ENCODE measurements at regions not wholly inside any gene's neighbourhood (a gene's known extent, or its start where the extent isn't known, plus 50 kb on each side); places are given as distances from the start of the nearest gene placed in this dataset.
"Not testable (repeated sequence)": the region's sequence is repeated elsewhere in the genome, so short reads cannot be mapped to it uniquely, and the experiment has no call there.

DNA sequence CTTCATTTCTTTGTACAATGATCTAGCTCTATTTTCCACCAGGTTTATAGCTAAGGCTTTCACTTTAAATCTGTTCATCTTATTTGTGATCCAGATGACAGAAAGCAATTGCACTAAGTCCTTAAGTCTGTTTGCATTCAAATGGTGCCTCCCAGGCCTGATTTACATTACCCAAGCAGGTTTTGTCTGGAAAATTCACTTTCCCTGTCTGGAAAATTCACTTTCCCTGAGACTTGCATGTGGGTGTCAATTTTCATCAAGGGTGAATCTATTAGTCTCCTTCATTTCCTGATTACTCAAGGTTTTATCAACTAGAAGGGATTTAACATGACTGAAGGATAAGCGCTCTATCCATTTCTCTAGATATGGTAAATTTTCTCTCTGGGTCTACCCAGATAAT lies 1480.2 kb upstream of the GOT2 start:
- DNase-seq, result no peak
- no peak overlapping the region for H3K4me3 ChIP-seq (ENCODE audit: low read depth in 1 of 3, low read length in 3 of 3)
- no peak for FAIRE-seq
- H3K27ac ChIP-seq (ENCODE audit: low read depth in 1 of 3, low read length in 2 of 3), result no peak overlapping the region
- H3K36me3 ChIP-seq (ENCODE audit: control insufficient read depth in 3 of 3, insufficient read depth in 2 of 3, low read depth in 1 of 3, low read length in 3 of 3), result no peaks in the 10 kb centered on the region
- H3K4me1 ChIP-seq (ENCODE audit: control insufficient read depth in 3 of 3, insufficient read depth in 2 of 3, low read depth in 1 of 3, low read length in 2 of 3), result no peaks in the 10 kb centered on the region
- no peaks in the 10 kb centered on the region for H3K27me3 ChIP-seq (ENCODE audit: control insufficient read depth in 3 of 3, insufficient read depth in 3 of 3, low read length in 3 of 3)
- no peaks in the 10 kb centered on the region for H3K9me3 ChIP-seq (ENCODE audit: control insufficient read depth in 2 of 2, insufficient read depth in 1 of 2, low read depth in 1 of 2, low read length in 1 of 2)
- WGBS, 3 donors, result 72 to 92% (median 84%) methylated on average over 1 of the region's 1 CpG

DNA sequence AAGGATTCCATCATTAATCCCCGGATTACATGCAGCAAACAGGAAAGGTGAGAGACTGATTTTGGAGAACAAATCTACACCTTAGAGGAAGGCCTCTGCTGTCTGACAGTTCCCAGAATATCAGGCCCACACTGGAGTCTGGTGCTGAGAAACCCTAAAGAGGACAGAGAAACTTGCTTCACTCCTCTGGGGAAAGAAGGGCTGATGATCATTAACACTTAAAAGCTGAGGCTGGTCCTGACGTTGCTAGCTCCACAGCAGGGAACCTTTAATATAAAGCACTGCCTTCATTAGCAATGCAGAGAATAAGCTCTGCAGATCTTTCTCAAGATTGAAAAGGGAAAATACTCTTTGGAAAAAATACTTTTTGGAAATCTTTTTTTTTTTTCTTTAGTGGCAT lies 1472.4 kb upstream of the GOT2 start:
- no peak for FAIRE-seq
- no peak for DNase-seq
- Histone ChIP-seq H3K27me3 (ENCODE audit: control insufficient read depth in 3 of 3, insufficient read depth in 3 of 3, low read length in 3 of 3) (no peaks in the 10 kb centered on the region), H3K27ac (ENCODE audit: low read depth in 1 of 3, low read length in 2 of 3) (no peak overlapping the region), H3K36me3 (ENCODE audit: control insufficient read depth in 3 of 3, insufficient read depth in 2 of 3, low read depth in 1 of 3, low read length in 3 of 3) (no peaks in the 10 kb centered on the region), H3K9me3 (ENCODE audit: control insufficient read depth in 2 of 2, insufficient read depth in 1 of 2, low read depth in 1 of 2, low read length in 1 of 2) (no peaks in the 10 kb centered on the region), H3K4me3 (ENCODE audit: low read depth in 1 of 3, low read length in 3 of 3) (no peak overlapping the region), H3K4me1 (ENCODE audit: control insufficient read depth in 3 of 3, insufficient read depth in 2 of 3, low read depth in 1 of 3, low read length in 2 of 3) (no peaks in the 10 kb centered on the region)
- 29 to 49% (median 39%) methylated on average over 2 of the region's 2 CpGs for WGBS, 3 donors

DNA sequence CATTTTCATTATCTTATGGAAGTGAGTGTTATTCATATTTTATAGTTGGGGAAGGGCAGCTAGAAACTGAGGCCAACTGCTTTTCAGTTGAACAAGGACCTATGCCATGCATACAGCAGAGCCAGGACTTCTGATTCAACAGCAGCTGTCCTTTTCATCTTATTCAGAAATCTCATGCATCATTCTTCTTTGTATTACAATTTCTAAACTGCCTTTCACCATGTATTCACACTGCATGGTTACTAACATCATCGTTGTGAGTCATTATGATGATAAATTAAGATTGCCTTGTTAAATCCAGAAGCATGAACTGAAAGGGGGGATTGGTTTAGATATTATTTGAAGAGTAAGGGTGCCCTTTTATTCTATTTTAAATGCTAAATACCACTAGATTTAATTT lies 1470.1 kb upstream of the GOT2 start:
- Histone ChIP-seq H3K27me3 (ENCODE audit: control insufficient read depth in 3 of 3, insufficient read depth in 3 of 3, low read length in 3 of 3) (no peaks in the 10 kb centered on the region), H3K36me3 (ENCODE audit: control insufficient read depth in 3 of 3, insufficient read depth in 2 of 3, low read depth in 1 of 3, low read length in 3 of 3) (no peaks in the 10 kb centered on the region), H3K4me1 (ENCODE audit: control insufficient read depth in 3 of 3, insufficient read depth in 2 of 3, low read depth in 1 of 3, low read length in 2 of 3) (no peaks in the 10 kb centered on the region), H3K27ac (ENCODE audit: low read depth in 1 of 3, low read length in 2 of 3) (no peak overlapping the region), H3K9me3 (ENCODE audit: control insufficient read depth in 2 of 2, insufficient read depth in 1 of 2, low read depth in 1 of 2, low read length in 1 of 2) (no peaks in the 10 kb centered on the region), H3K4me3 (ENCODE audit: low read depth in 1 of 3, low read length in 3 of 3) (no peak overlapping the region)
- FAIRE-seq, result no peak
- 68 to 82% (median 69%) methylated on average over 1 of the region's 1 CpG for WGBS, 3 donors
- no peak for DNase-seq

DNA sequence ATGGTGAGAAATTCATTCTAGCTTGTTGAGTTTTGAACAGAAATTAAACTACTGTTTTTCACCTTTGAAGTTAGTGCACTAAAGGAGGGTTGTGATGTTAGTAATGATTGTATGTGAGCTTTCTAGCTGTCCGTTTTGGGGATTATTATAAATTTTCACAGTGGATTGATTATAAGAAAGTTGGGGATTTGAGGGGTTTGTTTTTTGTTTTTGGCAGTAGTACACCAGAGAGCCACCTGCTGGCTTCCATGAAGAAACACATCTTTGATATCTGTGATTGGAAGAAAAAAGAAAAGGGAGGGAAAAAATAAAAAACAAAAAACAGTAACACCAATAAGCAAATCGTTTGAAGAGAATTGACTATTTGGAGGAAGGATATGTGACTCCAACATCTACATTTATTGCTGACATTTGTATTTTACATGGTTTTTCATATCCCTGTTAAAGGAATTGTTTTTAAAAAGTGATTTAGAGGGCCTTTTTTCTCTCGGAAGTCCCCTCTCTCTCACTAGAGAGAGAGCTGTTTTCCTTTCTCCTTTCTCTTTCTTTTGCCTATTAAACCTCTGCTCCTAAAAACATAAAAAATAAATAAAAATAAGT lies 1469.5 kb upstream of the GOT2 start:
- no peaks in the 10 kb centered on the region for H3K4me1 ChIP-seq (ENCODE audit: control insufficient read depth in 3 of 3, insufficient read depth in 2 of 3, low read depth in 1 of 3, low read length in 2 of 3)
- H3K4me3 ChIP-seq (ENCODE audit: low read depth in 1 of 3, low read length in 3 of 3), result no peak overlapping the region
- WGBS, 3 donors, result 36 to 43% (median 40%) methylated on average over 3 of the region's 3 CpGs
- no peaks in the 10 kb centered on the region for H3K36me3 ChIP-seq (ENCODE audit: control insufficient read depth in 3 of 3, insufficient read depth in 2 of 3, low read depth in 1 of 3, low read length in 3 of 3)
- no peak overlapping the region for H3K27ac ChIP-seq (ENCODE audit: low read depth in 1 of 3, low read length in 2 of 3)
- H3K27me3 ChIP-seq (ENCODE audit: control insufficient read depth in 3 of 3, insufficient read depth in 3 of 3, low read length in 3 of 3), result no peaks in the 10 kb centered on the region
- FAIRE-seq, result no peak
- H3K9me3 ChIP-seq (ENCODE audit: control insufficient read depth in 2 of 2, insufficient read depth in 1 of 2, low read depth in 1 of 2, low read length in 1 of 2), result no peaks in the 10 kb centered on the region
- no peak for DNase-seq

DNA sequence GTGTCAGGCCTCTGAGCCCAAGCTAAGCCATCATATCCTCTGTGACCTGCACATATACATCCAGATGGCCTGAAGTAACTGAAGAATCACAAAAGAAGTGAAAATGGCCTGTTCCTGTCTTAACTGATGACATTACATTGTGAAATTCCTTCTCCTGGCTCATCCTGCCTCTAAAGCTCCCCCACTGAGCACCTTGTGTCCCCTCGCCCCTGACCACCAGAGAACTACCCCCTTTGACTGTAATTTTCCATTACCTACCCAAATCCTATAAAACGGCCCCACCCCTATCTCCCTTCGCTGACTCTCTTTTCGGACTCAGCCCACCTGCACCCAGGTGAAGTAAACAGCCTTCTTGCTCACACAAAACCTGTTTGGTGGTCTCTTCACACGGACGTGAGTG lies 1466.6 kb upstream of the GOT2 start:
- WGBS, 3 donors, result 59 to 80% (median 71%) methylated on average over 6 of the region's 6 CpGs

DNA sequence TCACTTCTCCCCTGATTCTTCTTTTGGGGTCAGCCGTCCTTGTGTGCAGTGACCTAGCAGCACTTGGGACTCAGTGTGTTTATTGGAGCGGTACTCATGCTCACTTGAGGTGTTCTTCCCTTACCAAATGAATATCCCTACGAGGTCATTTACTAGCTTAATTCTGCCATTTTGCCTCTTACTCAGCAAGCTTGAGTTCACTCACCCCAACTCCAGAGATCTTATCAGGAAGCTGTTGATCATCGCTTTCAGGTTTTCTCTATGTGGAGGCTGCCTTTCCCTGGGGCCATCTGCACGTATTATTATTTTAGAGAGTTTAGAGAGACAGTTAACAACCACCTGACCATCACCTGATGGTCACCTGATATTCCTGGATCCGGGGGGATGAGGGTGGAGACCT lies 1466.0 kb upstream of the GOT2 start:
- no peaks in the 10 kb centered on the region for H3K4me1 ChIP-seq (ENCODE audit: control insufficient read depth in 3 of 3, insufficient read depth in 2 of 3, low read depth in 1 of 3, low read length in 2 of 3)
- no peak overlapping the region for H3K27ac ChIP-seq (ENCODE audit: low read depth in 1 of 3, low read length in 2 of 3)
- FAIRE-seq, result no peak
- H3K4me3 ChIP-seq (ENCODE audit: low read depth in 1 of 3, low read length in 3 of 3), result no peak overlapping the region
- no peak for DNase-seq
- no peaks in the 10 kb centered on the region for H3K36me3 ChIP-seq (ENCODE audit: control insufficient read depth in 3 of 3, insufficient read depth in 2 of 3, low read depth in 1 of 3, low read length in 3 of 3)
- 76 to 83% (median 82%) methylated on average over 6 of the region's 6 CpGs for WGBS, 3 donors
- no peaks in the 10 kb centered on the region for H3K27me3 ChIP-seq (ENCODE audit: control insufficient read depth in 3 of 3, insufficient read depth in 3 of 3, low read length in 3 of 3)
- no peaks in the 10 kb centered on the region for H3K9me3 ChIP-seq (ENCODE audit: control insufficient read depth in 2 of 2, insufficient read depth in 1 of 2, low read depth in 1 of 2, low read length in 1 of 2)

More for the DNA sequence above, 1466.6 kb upstream of the GOT2 start:
- H3K4me3 ChIP-seq (ENCODE audit: low read depth in 1 of 3, low read length in 3 of 3); H3K27me3 ChIP-seq (ENCODE audit: control insufficient read depth in 3 of 3, insufficient read depth in 3 of 3, low read length in 3 of 3); FAIRE-seq; H3K36me3 ChIP-seq (ENCODE audit: control insufficient read depth in 3 of 3, insufficient read depth in 2 of 3, low read depth in 1 of 3, low read length in 3 of 3); H3K9me3 ChIP-seq (ENCODE audit: control insufficient read depth in 2 of 2, insufficient read depth in 1 of 2, low read depth in 1 of 2, low read length in 1 of 2); H3K4me1 ChIP-seq (ENCODE audit: control insufficient read depth in 3 of 3, insufficient read depth in 2 of 3, low read depth in 1 of 3, low read length in 2 of 3); H3K27ac ChIP-seq (ENCODE audit: low read depth in 1 of 3, low read length in 2 of 3); DNase-seq: not testable (repeated sequence)

DNA sequence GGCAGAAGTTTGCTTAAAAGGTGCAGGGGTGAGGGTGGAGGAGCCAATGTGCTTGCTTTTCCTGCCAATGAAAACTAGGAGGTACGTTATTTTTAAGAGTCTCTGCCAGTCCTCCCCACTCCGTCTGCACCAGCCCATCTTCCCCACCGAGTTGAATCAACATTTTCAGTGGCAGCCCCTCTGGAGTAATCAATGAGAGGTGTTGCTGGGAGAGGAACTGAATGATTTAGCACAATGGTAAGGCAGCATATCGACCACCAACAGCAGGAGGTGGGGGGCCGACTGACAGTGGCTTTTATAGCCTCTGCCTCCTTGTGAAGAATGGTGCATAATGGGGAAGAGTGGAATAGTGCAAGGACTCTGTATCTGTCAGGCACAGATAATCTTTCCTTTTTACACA lies 1465.0 kb upstream of the GOT2 start:
- DNase-seq (no peak), FAIRE-seq (no peak)
- WGBS, 3 donors, result 26 to 39% (median 32%) methylated on average over 5 of the region's 5 CpGs
- H3K9me3 ChIP-seq (ENCODE audit: control insufficient read depth in 2 of 2, insufficient read depth in 1 of 2, low read depth in 1 of 2, low read length in 1 of 2), result no peaks in the 10 kb centered on the region
- no peaks in the 10 kb centered on the region for H3K36me3 ChIP-seq (ENCODE audit: control insufficient read depth in 3 of 3, insufficient read depth in 2 of 3, low read depth in 1 of 3, low read length in 3 of 3)
- H3K27me3 ChIP-seq (ENCODE audit: control insufficient read depth in 3 of 3, insufficient read depth in 3 of 3, low read length in 3 of 3), result no peaks in the 10 kb centered on the region
- H3K4me3 ChIP-seq (ENCODE audit: low read depth in 1 of 3, low read length in 3 of 3), result no peak overlapping the region
- H3K4me1 ChIP-seq (ENCODE audit: control insufficient read depth in 3 of 3, insufficient read depth in 2 of 3, low read depth in 1 of 3, low read length in 2 of 3), result no peaks in the 10 kb centered on the region
- no peak overlapping the region for H3K27ac ChIP-seq (ENCODE audit: low read depth in 1 of 3, low read length in 2 of 3)

DNA sequence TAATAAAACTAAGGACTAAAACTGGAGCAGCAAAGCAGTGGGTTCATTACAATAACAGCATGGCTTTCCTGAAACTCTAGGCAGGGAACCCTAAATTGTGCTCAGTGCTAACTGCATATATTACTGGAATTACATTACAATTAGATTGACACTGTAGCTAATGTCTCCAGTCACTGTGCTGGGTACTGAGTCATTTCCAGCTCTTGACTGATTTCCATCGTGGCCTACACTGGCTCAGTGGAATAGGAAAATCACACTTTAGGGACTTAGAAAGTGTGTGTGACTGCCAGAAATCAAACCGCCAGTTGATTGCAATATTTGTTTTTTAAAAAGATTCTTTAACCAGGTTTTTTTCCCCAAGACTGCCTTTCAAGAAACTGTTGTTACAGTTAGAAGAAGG lies 1447.4 kb upstream of the GOT2 start:
- 55 to 63% (median 63%) methylated on average over 2 of the region's 2 CpGs for WGBS, 3 donors
- Histone ChIP-seq H3K4me1 (ENCODE audit: control insufficient read depth in 3 of 3, insufficient read depth in 2 of 3, low read depth in 1 of 3, low read length in 2 of 3) (no peaks in the 10 kb centered on the region), H3K4me3 (ENCODE audit: low read depth in 1 of 3, low read length in 3 of 3) (no peak overlapping the region), H3K36me3 (ENCODE audit: control insufficient read depth in 3 of 3, insufficient read depth in 2 of 3, low read depth in 1 of 3, low read length in 3 of 3) (no peaks in the 10 kb centered on the region), H3K9me3 (ENCODE audit: control insufficient read depth in 2 of 2, insufficient read depth in 1 of 2, low read depth in 1 of 2, low read length in 1 of 2) (no peaks in the 10 kb centered on the region), H3K27me3 (ENCODE audit: control insufficient read depth in 3 of 3, insufficient read depth in 3 of 3, low read length in 3 of 3) (no peaks in the 10 kb centered on the region), H3K27ac (ENCODE audit: low read depth in 1 of 3, low read length in 2 of 3) (no peak overlapping the region)
- FAIRE-seq (no peak), DNase-seq (no peak)

DNA sequence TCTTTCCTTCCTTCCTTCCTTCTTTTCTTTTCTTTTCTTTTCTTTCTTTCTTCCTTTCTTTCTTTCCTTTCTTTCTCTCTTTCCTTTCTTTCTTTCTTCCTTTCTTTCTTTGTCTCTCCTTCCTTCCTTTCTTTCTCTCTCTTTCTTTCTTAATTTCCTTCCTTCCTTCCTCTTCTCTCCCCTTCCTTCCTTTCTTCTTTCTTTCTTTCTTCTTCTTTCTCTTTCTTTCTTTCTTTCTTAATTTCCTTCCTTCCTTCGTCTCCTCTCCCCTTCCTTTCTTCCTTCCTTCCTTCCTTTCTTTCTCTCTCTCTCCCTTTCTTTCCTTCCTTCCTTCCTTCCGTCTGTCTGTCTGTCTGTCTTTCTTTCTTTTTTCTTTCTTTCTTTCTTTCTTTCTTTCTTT lies 1446.5 kb upstream of the GOT2 start:
- Histone ChIP-seq H3K36me3 (ENCODE audit: control insufficient read depth in 3 of 3, insufficient read depth in 2 of 3, low read depth in 1 of 3, low read length in 3 of 3) (no peaks in the 10 kb centered on the region), H3K4me3 (ENCODE audit: low read depth in 1 of 3, low read length in 3 of 3) (no peak overlapping the region), H3K9me3 (ENCODE audit: control insufficient read depth in 2 of 2, insufficient read depth in 1 of 2, low read depth in 1 of 2, low read length in 1 of 2) (no peaks in the 10 kb centered on the region), H3K4me1 (ENCODE audit: control insufficient read depth in 3 of 3, insufficient read depth in 2 of 3, low read depth in 1 of 3, low read length in 2 of 3) (no peaks in the 10 kb centered on the region), H3K27ac (ENCODE audit: low read depth in 1 of 3, low read length in 2 of 3) (no peak overlapping the region), H3K27me3 (ENCODE audit: control insufficient read depth in 3 of 3, insufficient read depth in 3 of 3, low read length in 3 of 3) (no peaks in the 10 kb centered on the region)
- FAIRE-seq (no peak), DNase-seq (no peak)
- WGBS, 3 donors, result 68 to 71% (median 69%) methylated on average over 2 of the region's 2 CpGs

Data from small intestine (tissue), 7 donors.